ENCODE measurements at regions not wholly inside any gene's neighbourhood (a gene's known extent, or its start where the extent isn't known, plus 50 kb on each side); places are given as distances from the start of the nearest gene placed in this dataset.

DNA sequence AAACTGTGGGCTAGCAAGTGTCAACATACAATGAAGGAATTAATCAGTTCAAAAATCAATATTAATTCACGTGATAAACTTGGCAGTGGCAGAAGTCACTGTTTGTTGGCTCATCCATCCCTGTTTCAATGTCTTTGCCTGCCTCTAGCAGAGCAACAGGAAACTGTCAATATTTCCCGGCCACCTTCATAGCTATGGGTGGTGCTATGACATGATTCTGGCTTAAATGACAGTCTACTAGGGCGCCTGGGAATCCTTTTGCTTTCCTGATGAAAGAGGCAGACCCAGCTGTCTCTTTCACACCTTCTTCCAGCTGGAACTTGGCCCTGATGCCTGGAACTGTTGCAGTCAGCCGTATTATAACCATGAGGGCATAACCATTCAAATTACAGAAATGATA, 72.1 kb upstream of the DNAH5 start:
- DNase-seq, result no peak

DNA sequence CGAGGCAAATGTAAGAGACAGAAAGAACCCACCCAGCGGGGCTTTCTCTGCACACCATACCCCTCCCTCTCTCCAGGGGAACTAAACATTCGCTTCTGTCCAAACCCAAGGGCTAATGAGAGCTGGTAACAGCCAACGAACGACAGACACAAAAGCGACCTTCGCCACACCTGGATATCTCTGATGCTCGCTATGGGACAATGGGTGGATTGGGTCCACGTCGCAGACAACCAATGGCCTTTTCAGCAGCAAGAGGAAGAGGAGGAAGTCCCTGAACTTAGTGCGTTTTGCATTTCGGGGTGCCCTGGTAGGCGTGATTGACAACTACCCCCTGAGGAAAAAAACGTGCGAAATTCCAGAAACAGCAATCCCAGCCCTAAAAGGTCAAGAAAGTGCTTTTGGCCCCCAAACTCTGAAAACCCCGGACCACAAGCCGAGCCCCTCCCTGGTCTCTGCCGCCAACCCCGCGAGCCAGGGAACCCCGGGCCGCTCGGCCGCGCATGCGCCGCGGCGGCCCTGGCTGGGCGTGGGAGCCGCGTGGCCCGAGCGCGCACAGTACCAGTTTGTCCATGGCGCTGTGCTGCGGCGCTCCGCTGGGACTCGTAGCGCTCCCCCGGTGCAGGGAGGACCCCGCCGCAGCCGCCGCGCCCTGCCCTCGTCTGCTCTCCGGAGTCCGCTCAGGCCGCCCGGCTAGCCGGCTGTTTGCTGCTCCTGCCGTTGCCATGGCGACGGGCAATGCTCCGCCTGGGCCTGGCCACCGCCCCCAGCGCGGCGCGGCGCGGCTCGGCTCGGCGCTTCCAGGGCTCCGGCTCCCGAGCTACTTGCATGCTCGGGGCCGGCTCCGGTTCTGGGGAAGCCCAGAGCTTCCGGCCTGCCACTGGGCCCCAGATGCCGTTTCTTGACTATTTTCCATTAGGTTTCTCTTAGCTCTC, 66.9 kb upstream of the DNAH5 start:
- DNase-seq, result peak; percentile 91

DNA sequence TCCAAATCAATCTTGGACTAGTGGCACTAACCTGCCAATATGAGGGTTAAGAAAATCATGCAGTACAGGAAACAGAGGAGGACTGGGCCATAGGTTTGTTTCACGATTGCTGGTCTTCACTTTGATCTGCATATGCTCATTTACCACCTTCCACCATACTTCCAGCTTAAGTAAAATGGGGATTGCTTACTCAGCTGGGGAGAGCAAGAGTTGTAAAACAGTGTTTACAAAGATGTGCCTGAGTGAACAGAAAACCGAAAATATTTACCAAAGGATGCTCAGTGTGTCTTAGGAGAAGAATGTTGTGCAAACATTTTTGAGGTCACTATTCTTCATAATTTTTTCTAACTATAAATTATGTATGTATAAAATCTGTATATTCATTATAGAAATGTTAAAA, 65.1 kb upstream of the DNAH5 start:
- no peak for DNase-seq

DNA sequence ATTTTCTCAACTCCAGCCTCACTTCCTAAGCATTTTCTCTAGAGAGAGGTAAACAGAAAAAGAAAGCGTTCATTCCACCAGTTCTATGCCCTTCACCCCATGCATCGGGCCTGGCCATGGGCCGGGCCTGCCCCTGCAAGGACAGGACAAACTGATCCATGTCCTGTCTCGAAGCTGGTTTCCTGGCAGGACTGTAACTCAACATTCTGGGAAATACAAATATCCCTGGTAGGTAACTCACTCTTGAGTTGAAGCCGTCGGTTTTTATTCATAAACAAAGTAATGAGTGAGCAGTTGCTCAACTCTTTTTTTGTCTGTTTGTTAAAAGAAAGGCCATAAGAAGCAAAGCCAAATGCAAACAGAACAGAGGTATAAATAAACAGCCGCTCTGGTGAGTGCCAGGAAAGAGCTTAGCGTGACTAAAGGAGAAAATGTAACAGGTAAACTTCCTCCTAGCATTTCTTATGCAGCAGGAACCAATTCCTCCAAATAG, 64.4 kb upstream of the DNAH5 start:
- no peak for DNase-seq

DNA sequence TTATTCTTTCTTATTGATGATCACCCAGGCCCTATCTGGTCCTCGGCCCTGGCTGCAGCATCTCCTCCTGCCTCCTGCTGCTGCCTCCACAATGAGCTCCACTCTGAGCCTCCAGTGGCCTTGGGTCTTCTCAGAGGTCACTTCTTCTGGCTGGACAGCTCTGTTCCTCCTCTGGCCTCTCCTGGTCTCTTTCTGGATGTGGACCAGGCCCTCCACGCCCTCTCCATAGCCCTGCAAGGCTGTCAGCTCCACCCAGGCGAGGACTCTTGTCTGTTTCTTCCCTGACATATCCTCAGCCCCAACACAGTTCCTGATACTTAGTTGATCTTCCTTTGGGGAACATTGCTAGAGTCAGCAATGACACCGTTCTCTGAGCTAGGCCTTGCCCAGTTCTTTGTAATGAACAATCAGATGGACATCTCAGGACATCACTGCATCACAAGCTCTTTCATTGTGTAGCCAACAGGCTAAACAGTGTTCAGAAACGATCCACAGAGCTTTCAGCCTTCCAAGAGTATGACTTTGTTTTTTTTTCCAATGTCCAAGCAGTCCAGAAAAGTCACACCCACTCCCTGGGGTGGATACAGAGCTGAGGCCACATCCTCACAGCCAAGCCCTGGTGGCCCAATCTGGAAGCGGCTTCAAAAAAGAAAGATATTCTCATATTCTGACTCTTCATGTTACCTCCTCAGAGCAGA, 62.5 kb upstream of the DNAH5 start:
- peak; percentile 46 for DNase-seq

DNA sequence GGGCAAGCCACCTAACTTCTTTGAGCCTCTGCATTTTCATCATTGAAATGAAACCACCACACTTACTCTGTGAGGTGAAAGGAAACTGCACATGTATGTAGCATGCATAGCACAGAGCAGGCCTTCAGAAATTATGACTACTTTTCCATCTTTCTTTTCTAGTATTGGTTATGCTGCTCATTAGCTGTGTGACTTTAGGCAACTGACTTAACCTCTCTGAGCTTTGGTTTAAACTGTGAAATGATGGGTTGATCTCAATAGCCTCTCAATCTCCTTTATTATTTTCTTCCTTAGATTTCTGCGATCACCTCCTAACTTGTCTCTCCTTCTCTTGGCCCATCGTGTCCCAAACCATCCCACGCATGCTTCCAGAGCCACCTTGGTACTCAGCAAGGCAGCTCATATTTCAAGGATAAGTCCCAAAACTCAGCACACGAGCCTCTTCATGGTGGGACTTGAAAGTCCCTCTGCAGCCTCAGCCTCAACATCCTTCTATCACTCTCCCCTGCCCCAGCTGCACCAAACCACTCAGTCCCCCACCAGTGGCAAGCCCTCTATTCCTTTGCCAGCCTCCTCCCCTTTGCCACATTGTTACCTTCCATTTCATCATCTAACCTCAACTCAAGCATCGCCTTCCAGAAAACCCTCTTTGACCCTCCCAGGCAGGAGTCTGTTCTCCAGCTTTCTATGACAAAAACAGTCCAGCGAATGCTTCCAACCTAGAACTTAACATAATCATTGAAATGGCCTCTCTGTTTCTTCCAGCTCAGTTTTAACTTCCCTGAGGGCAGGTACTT, 60.3 kb upstream of the DNAH5 start:
- DNase-seq, result no peak

DNA sequence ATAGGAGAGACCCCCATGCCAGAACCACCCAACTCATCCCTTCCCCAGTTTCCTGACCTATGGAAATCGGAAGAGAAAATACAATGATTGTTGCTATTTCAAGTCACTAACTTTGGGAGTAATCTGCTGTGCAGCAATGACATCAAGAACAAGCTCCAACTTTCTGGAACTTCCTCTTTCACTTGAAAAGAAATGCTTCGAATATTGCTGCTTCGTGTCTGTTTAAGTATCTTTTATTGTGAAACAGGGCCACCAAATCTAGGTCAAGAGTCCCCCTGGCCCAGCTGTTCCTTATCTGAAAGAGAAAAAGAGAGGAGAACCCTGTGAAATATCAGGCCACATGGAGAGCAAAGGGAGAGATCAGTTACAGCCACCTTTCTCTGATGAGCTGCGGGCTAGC, 59.4 kb upstream of the DNAH5 start:
- DNase-seq, result no peak

DNA sequence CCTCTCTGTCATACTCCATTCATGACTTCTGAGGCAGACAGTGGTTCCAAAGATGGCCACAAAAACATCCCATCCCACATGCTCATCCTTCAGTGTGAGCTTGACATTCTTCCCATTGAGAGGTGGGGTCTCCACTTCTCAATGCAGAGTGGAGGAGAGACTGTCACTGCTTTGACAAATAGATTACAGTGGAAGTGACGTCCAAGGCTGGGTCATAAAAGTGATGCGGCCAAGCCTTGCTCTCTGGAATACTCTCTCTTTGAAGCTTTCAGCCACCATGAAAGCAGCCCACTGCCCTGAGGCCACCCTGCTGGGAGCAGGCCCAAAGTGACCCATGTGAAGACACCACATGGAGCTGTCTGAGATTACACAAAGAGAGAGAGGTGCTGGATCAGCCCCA, 59.0 kb upstream of the DNAH5 start:
- DNase-seq, result no peak

DNA sequence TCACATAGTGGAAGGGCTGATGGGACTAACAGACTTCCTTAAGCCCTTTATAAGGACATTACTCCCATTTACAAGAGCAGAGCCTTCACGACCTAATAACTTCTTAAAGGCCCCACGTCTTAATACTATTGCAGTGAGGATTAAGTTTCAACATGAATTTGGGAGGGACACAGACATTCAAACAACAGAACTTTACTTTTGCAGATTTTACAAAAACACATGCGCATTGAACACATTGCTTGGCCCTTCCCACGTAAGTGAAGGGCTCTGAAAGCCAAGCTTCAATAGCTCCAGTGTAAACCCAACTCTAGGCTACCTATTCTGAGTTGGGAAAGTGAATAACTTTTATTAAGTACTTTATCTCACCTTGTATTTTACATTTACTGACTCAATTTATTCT, 53.8 kb upstream of the DNAH5 start:
- DNase-seq, result no peak

DNA sequence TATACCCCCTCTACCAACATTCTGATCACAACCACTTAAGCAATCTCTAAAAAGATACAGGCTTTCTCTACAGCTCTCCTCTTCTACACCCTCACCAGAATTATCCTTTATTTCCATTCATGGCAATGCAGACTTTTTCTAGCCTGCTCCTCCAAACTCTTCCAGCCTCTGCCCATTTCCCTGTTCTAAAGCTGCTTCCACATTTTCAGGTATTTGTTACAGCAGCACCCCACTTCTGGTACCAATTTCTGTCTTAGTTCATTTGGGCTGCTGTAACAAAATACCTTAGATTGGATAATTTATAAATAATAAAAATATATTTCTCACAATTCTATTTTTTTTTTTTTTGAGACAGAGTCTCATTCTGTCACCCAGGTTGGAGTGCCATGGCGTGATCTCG, 53.0 kb upstream of the DNAH5 start:
- DNase-seq, result no peak

DNA sequence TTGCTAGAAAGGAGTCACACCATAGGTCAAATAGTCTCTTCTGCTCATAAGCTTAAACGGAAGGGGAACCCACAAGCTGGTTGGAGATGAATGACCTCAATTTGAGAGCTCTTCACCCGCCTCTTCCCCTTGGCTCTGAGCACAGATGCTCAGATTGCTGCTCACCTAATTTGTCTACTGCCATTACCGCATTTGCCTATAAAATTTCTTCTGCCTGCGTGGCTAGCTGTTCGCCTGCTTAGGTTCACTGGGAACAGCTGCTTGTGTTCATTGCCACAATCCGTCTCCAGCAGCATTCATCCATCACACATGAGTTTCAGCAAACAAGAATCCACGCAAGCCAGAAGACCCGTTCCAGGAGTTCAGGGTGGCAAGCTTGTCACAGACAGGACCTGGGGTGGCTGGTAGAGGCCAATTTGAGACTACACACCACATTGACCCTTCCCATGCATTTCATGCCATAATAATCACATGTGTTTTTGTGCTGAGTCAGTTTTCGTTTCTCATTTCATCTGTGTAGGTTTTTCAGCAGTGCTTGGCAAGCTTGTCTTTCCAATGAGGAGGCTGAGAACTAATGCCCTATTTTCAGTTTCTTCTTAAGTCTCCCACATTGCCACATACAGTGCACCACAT, 50.2 kb upstream of the DNAH5 start:
- DNase-seq, result no peak

All from fibroblast of skin of back (primary cell).